WI38 (cell line): ENCODE measurements at regions not wholly inside any gene's neighbourhood (a gene's known extent, or its start where the extent isn't known, plus 50 kb on each side); places are given as distances from the start of the nearest gene placed in this dataset.

Experiments
- H3K4me3 ChIP-seq: 2 replicates; pipeline ENCODE4 v1.5.1; 2011; ENCODE audit warnings: low read depth, mild to moderate bottlenecking, control low read depth, low read length
- TF ChIP-seq, protein P1 (sequence below): IDR thresholded peaks from 2 replicates; pipeline ENCODE4 v1.5.1; 2012; ENCODE audit warnings: low read depth, mild to moderate bottlenecking, control low read depth, low read length

- no peak overlapping the region for H3K4me3 ChIP-seq
- TF ChIP-seq, protein P1, sequence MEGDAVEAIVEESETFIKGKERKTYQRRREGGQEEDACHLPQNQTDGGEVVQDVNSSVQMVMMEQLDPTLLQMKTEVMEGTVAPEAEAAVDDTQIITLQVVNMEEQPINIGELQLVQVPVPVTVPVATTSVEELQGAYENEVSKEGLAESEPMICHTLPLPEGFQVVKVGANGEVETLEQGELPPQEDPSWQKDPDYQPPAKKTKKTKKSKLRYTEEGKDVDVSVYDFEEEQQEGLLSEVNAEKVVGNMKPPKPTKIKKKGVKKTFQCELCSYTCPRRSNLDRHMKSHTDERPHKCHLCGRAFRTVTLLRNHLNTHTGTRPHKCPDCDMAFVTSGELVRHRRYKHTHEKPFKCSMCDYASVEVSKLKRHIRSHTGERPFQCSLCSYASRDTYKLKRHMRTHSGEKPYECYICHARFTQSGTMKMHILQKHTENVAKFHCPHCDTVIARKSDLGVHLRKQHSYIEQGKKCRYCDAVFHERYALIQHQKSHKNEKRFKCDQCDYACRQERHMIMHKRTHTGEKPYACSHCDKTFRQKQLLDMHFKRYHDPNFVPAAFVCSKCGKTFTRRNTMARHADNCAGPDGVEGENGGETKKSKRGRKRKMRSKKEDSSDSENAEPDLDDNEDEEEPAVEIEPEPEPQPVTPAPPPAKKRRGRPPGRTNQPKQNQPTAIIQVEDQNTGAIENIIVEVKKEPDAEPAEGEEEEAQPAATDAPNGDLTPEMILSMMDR, result no peak
These were observed 51.1 kb upstream of the NHSL1 start for GRCh38 chr6:138550346-138550767.

- TF ChIP-seq, protein P1, result no peak
- H3K4me3 ChIP-seq, result no peak overlapping the region
These were observed 54.9 kb upstream of the NHSL1 start for GRCh38 chr6:138554146-138554545.

- TF ChIP-seq, protein P1, result no peak
- no peak overlapping the region for H3K4me3 ChIP-seq
These were observed 56.2 kb upstream of the NHSL1 start for GRCh38 chr6:138555421-138555988.

DNA sequence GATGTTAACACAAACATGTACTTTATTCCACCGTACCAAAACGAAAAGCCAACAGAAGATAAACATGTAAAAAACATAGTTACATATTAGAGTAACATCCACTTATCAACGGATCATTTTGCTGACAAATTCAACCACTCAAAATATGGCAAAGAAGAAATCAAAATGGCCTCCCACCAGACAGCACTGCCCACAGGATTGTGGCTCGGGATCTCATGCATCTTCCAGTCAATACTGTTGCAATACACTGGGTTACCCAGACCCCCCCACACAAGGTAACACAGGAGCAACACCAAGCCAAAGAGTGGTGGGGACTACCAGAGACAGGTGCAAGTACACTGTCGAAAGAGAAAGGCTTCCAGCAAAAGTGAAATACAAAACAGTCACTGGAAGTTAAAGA lies 57.9 kb upstream of the NHSL1 start:
- TF ChIP-seq, protein P1, result no peak
- no peak overlapping the region for H3K4me3 ChIP-seq

DNA sequence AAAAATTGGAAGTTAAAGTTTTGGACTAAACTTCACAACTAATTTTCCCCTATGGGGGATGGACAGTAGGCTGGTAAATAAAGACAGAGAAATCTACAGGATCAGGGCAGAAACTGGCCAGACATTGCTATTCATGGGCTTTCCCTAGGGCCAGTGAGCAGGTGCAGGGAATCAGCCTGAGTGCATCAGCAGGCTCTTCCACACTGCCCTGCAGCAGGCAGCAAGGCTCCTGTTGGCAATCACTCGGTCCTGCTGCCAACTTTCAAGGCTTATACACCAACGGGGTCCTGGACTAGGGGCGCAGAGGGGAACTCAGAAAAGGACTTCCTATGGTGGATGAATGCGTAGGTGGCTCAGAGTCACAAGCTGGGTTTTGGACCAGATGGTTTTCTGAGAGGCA lies 59.8 kb upstream of the NHSL1 start:
- H3K4me3 ChIP-seq, result no peak overlapping the region
- TF ChIP-seq, protein P1, result no peak

DNA sequence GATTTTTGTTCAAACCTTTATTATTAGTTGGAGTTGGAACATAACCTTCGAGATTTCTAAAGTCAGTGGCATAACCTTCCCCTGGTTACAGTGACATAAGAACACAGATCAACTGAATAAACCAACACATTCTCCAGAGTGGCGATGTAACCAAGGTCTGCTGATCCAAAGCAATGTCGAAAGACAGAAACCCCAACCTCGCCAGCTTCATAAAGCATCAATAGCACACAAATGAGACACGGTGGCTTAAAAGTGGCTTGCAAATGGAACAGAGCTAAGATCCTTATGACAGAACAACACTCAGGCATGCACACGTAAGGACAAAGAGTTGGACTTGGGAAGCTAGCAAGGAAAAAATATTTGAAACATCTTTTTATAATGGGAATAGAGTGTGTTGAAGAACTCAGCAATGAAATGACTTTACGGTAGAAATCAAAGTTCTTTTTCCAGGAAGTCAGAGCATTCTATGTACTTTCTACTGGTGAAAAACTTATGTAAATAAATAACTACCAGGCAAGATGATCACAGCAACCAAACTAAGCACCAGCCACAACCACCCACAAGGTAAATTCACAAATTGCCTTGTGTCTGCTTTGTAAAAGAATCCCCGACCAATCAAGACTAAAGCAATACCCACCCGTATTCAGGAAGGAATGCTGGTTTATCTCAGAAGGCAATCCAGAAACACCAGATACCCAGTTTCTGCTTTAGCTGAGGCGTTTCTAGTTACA lies 61.0 kb upstream of the NHSL1 start:
- H3K4me3 ChIP-seq, result no peak overlapping the region
- TF ChIP-seq, protein P1, result no peak

- H3K4me3 ChIP-seq, result no peak overlapping the region
- TF ChIP-seq, protein P1, result no peak
These were observed 63.4 kb upstream of the NHSL1 start for GRCh38 chr6:138562691-138563090.
